Sigmoid colon (tissue), 4 donors: ENCODE measurements at regions not wholly inside any gene's neighbourhood (a gene's known extent, or its start where the extent isn't known, plus 50 kb on each side); places are given as distances from the start of the nearest gene placed in this dataset.

ENCODE experiments used
- EP300 ChIP-seq, 4 donors: sonication (generic); formaldehyde crosslinking; IDR thresholded peaks; one replicate each; pipeline ENCODE4 v1.6.1; 2017; ENCODE audit warnings: antibody characterized with exemption in 4 of 4
- POLR2A ChIP-seq, 2 donors: fragments of 450-650 bp; IDR thresholded peaks; one replicate each; pipeline ENCODE4 v1.6.1; 2016; ENCODE audit warnings: antibody characterized with exemption in 2 of 2, mild to moderate bottlenecking in 2 of 2, moderate library complexity in 2 of 2
- POLR2AphosphoS5 ChIP-seq, 4 donors: sonication (generic); formaldehyde crosslinking; IDR thresholded peaks; one replicate each; pipeline ENCODE4 v1.6.1; 2017; ENCODE audit warnings: antibody characterized with exemption in 4 of 4
- TF ChIP-seq, protein P1 (sequence below), 4 experiments: fragments of 450-650 bp in 3 of 4; fragments of 200-600 bp in 1 of 4; IDR thresholded peaks; one replicate each; pipeline ENCODE4 v1.5.1; 2016 to 2019; ENCODE audit warnings: antibody characterized with exemption in 4 of 4, mild to moderate bottlenecking in 3 of 4, moderate library complexity in 2 of 4

DNA sequence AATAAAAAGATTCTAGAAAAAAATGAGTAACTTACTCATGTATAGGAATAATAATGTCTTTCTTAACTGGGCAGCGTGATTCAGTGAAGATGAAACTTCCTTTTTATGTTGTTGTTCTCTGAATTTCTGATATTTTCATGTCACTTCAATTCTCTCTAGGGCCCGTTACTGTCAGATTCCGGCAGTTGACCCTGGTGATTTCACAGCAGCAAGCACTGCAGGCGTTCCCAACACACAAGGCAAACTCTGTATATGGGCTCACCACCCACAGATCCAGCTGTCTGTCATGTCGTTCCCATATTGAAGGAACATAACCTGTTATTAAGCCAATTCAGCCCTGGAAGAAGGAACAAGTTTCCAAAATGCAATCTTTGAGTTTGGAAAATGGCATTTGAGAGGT lies 288.3 kb upstream of the GALNTL6 start:
- TF ChIP-seq EP300 (IDR thresholded peaks at IDR 0.05) = no peak
- TF ChIP-seq, protein P1, sequence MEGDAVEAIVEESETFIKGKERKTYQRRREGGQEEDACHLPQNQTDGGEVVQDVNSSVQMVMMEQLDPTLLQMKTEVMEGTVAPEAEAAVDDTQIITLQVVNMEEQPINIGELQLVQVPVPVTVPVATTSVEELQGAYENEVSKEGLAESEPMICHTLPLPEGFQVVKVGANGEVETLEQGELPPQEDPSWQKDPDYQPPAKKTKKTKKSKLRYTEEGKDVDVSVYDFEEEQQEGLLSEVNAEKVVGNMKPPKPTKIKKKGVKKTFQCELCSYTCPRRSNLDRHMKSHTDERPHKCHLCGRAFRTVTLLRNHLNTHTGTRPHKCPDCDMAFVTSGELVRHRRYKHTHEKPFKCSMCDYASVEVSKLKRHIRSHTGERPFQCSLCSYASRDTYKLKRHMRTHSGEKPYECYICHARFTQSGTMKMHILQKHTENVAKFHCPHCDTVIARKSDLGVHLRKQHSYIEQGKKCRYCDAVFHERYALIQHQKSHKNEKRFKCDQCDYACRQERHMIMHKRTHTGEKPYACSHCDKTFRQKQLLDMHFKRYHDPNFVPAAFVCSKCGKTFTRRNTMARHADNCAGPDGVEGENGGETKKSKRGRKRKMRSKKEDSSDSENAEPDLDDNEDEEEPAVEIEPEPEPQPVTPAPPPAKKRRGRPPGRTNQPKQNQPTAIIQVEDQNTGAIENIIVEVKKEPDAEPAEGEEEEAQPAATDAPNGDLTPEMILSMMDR (IDR thresholded peaks at IDR 0.05) = no peak
- TF ChIP-seq POLR2AphosphoS5 (IDR thresholded peaks at IDR 0.05) = no peak
- no peak for TF ChIP-seq POLR2A (IDR thresholded peaks at IDR 0.05)
